Body of pancreas (tissue), 4 donors: ENCODE measurements at regions not wholly inside any gene's neighbourhood (a gene's known extent, or its start where the extent isn't known, plus 50 kb on each side); places are given as distances from the start of the nearest gene placed in this dataset.

Source experiments
- POLR2A ChIP-seq, 3 donors: fragments of 450-650 bp; IDR thresholded peaks; one replicate each; pipeline ENCODE4 v1.6.1; 2016; ENCODE audit warnings: antibody characterized with exemption in 3 of 3, mild to moderate bottlenecking in 2 of 3
- TF ChIP-seq, protein P1 (sequence below), 7 experiments: fragments of 450-650 bp in 4 of 7; fragments of 200-600 bp in 3 of 7; sonication (generic) in 3 of 7; IDR thresholded peaks; one replicate each; pipeline ENCODE4 v1.5.1; 2016 to 2019; ENCODE audit warnings: antibody characterized with exemption in 7 of 7

DNA sequence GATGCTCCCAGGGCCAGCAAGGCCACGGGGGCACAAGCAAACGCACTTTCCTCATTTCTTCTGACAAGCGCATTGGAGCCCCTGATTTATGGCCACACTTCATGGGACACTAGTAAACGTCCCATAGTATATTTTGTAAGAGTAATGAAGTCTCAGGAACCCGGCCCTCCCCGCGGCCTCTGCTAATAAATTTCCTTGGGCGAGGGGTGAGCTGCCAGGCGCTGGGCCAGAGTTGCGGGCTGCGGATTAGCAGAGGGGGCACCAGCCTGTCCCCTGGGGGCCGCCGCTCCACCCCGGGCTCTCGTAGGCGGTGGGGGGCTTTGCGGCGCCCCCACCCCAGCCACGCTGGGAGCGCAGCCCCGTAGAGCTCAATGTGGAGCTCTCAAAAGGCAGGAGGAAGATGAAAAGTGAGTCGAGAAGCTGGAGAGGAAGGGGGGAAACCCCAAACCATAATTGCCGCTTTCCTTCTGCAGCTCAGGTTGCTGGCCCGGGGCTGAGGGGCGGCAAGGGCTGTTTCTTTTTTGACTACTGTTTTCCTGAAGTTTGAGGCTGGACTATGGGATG is 173.6 kb downstream of the CDC5L start:
- TF ChIP-seq, protein P1, sequence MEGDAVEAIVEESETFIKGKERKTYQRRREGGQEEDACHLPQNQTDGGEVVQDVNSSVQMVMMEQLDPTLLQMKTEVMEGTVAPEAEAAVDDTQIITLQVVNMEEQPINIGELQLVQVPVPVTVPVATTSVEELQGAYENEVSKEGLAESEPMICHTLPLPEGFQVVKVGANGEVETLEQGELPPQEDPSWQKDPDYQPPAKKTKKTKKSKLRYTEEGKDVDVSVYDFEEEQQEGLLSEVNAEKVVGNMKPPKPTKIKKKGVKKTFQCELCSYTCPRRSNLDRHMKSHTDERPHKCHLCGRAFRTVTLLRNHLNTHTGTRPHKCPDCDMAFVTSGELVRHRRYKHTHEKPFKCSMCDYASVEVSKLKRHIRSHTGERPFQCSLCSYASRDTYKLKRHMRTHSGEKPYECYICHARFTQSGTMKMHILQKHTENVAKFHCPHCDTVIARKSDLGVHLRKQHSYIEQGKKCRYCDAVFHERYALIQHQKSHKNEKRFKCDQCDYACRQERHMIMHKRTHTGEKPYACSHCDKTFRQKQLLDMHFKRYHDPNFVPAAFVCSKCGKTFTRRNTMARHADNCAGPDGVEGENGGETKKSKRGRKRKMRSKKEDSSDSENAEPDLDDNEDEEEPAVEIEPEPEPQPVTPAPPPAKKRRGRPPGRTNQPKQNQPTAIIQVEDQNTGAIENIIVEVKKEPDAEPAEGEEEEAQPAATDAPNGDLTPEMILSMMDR (IDR thresholded peaks at IDR 0.05), result no peak
- TF ChIP-seq POLR2A (IDR thresholded peaks at IDR 0.05), result no peak
